HepG2 (cell line): ENCODE measurements at regions not wholly inside any gene's neighbourhood (a gene's known extent, or its start where the extent isn't known, plus 50 kb on each side); places are given as distances from the start of the nearest gene placed in this dataset.

Source experiments
- ATAC-seq: fragments of 200-7000 bp; cut with Tn5 transposase; 3 replicates; pipeline ENCODE4 v1.9.1; 2020; ENCODE audit warnings: mild to moderate bottlenecking, moderate library complexity
- BruUV-seq: library from RNA; stranded (reverse); fragments of 400-500 nt; replicated peaks from 2 replicates; lab custom pipeline; 2021; lab: Mats Ljungman, UMichigan
- CTCF ChIA-PET: fragments of 300-600 bp; formaldehyde crosslinking; extraction: SDS; loops from one replicate; lab custom pipeline; 2021; ENCODE audit warnings: low total read pairs, inconsistent platforms, low intra/inter-chr PET ratio; lab: Yijun Ruan, JAX
- POLR2A ChIA-PET: fragments of 350-600 bp; sonication (Branson Sonifier 250); formaldehyde crosslinking; loops from one replicate; lab custom pipeline; 2020; ENCODE audit warnings: antibody characterized with exemption, inconsistent platforms; lab: Yijun Ruan, JAX
- DNase-seq: peaks from one replicate; pipeline ENCODE4 v3.0.0-alpha.2; 2015; ENCODE audit warnings: low spot score
- FAIRE-seq: peaks from 3 replicates; lab custom pipeline; 2011; peaks lifted over from hg19 to GRCh38; lab: Jason Lieb, UNC
- H2AFZ ChIP-seq: one replicate; pipeline ENCODE4 v1.6.1; 2011; ENCODE audit warnings: low read length, inconsistent platforms
- H3K27ac ChIP-seq: fragments of 300-600 bp; 3 replicates; pipeline ENCODE4 v1.8.0; 2011; ENCODE audit warnings: mixed run types, mild to moderate bottlenecking, mixed read lengths, low read length, inconsistent platforms; ENCODE audit not compliant: insufficient read depth; ENCODE audit errors: extremely low read length
- H3K27me3 ChIP-seq, 2 experiments: fragments of 200-600 bp in 1 of 2; 2 replicates in 1 of 2; 3 replicates in 1 of 2; pipeline versions ENCODE4 v1.6.0 to v1.8.0; 2011; ENCODE audit warnings: low read length in 2 of 2, mild to moderate bottlenecking in 2 of 2, moderate library complexity in 2 of 2, inconsistent platforms in 1 of 2; ENCODE audit not compliant: insufficient read depth in 2 of 2, control insufficient read depth in 1 of 2
- H3K36me3 ChIP-seq, 2 experiments: fragments of 200-600 bp in 1 of 2; replicated peaks in 1 of 2; 2 replicates in 1 of 2; 3 replicates in 1 of 2; pipeline versions ENCODE4 v1.5.1 to v1.8.0; 2011; ENCODE audit warnings: low read length in 2 of 2, inconsistent platforms in 1 of 2; ENCODE audit not compliant: insufficient read depth in 2 of 2, control insufficient read depth in 1 of 2
- H3K4me1 ChIP-seq: 2 replicates; pipeline ENCODE4 v1.5.1; 2012; ENCODE audit warnings: low read length, inconsistent platforms; ENCODE audit not compliant: insufficient read depth
- H3K4me2 ChIP-seq: 2 replicates; pipeline ENCODE4 v1.6.0; 2011; ENCODE audit warnings: low read depth, low read length, inconsistent platforms
- H3K4me3 ChIP-seq, 3 experiments: fragments of 200-600 bp in 1 of 3; sonication (generic), shearing (Covaris generic) in 1 of 3; replicated peaks in 1 of 3; 2 replicates each; pipeline ENCODE4 v1.5.1; 2011 to 2016; ENCODE audit warnings: low read length in 3 of 3, inconsistent platforms in 2 of 3, low read depth in 2 of 3, mild to moderate bottlenecking in 2 of 3, control low read depth in 1 of 3, mixed read lengths in 1 of 3; ENCODE audit not compliant: insufficient read depth in 1 of 3
- H3K79me2 ChIP-seq: one replicate; pipeline ENCODE4 v1.6.1; 2011; ENCODE audit warnings: low read length, inconsistent platforms; ENCODE audit not compliant: insufficient read depth
- H3K9ac ChIP-seq: 2 replicates; pipeline ENCODE4 v1.6.0; 2011; ENCODE audit warnings: mild to moderate bottlenecking, low read depth, low read length, inconsistent platforms; ENCODE audit not compliant: insufficient read depth
- H3K9me3 ChIP-seq: 2 replicates; pipeline ENCODE4 v1.5.1; 2012; ENCODE audit warnings: mild to moderate bottlenecking, low read length
- H4K20me1 ChIP-seq: 2 replicates; pipeline ENCODE4 v1.6.0; 2011; ENCODE audit warnings: inconsistent platforms, mild to moderate bottlenecking, low read length, moderate library complexity; ENCODE audit not compliant: insufficient read depth
- CENPT ChIP-seq: sonication (generic); formaldehyde crosslinking; IDR thresholded peaks from 2 replicates; pipeline ENCODE4 v1.8.0; 2022; ENCODE audit warnings: low read depth, mild to moderate bottlenecking, moderate library complexity, missing genetic modification reagents
- CENPX ChIP-seq: sonication (generic); formaldehyde crosslinking; IDR thresholded peaks from 2 replicates; pipeline ENCODE4 v1.9.0; 2021; ENCODE audit warnings: mild to moderate bottlenecking, missing genetic modification reagents, moderate library complexity
- CHCHD3 ChIP-seq: sonication (generic); formaldehyde crosslinking; IDR thresholded peaks from 2 replicates; pipeline ENCODE4 v1.8.0; 2022; ENCODE audit warnings: mild to moderate bottlenecking, missing genetic modification reagents, moderate library complexity
- CHD4 ChIP-seq: fragments of 200-600 bp; sonication (generic); IDR thresholded peaks from 2 replicates; pipeline ENCODE4 v1.7.0; 2017; ENCODE audit warnings: mild to moderate bottlenecking, low read length, borderline replicate concordance
- ELK4 ChIP-seq: sonication (generic); formaldehyde crosslinking; IDR thresholded peaks from 2 replicates; pipeline ENCODE4 v1.9.0; 2021; ENCODE audit warnings: missing genetic modification reagents, borderline replicate concordance
- EP300 ChIP-seq, 3 experiments: sonication (generic) in 1 of 3; formaldehyde crosslinking in 1 of 3; IDR thresholded peaks; 2 replicates each; pipeline versions ENCODE4 v1.5.1 to v1.6.1; 2011 to 2020; ENCODE audit warnings: low read depth in 2 of 3, low read length in 2 of 3, borderline replicate concordance in 1 of 3, improper control_type of control experiment in 1 of 3, mild to moderate bottlenecking in 1 of 3, missing genetic modification reagents in 1 of 3, moderate library complexity in 1 of 3
- RARA ChIP-seq: IDR thresholded peaks from 2 replicates; pipeline ENCODE4 v1.6.1; 2016; ENCODE audit warnings: missing genetic modification reagents, missing compliant biosample characterization
- SMYD3 ChIP-seq: sonication (generic); formaldehyde crosslinking; IDR thresholded peaks from 2 replicates; pipeline ENCODE4 v1.8.1; 2023; ENCODE audit warnings: mild to moderate bottlenecking, missing genetic modification reagents
- TBL1XR1 ChIP-seq: fragments of 150-350 bp; IDR thresholded peaks from 2 replicates; pipeline ENCODE4 v1.6.1; 2014; ENCODE audit warnings: borderline replicate concordance, low read length; ENCODE audit not compliant: partially characterized antibody
- TCF7L2 ChIP-seq: IDR thresholded peaks from 2 replicates; pipeline ENCODE4 v1.6.1; 2011; ENCODE audit warnings: mild to moderate bottlenecking, low read depth, low read length, moderate library complexity
- ZNF367 ChIP-seq: sonication (generic); formaldehyde crosslinking; IDR thresholded peaks from 2 replicates; pipeline ENCODE4 v1.4.0; 2020; ENCODE audit warnings: missing genetic modification reagents, borderline replicate concordance
- ZNF510 ChIP-seq: sonication (generic); formaldehyde crosslinking; IDR thresholded peaks from 2 replicates; pipeline ENCODE4 v1.4.0; 2020; ENCODE audit warnings: low read depth, mild to moderate bottlenecking, missing genetic modification reagents
- ZNF580 ChIP-seq: IDR thresholded peaks from 2 replicates; pipeline ENCODE4 v1.6.1; 2016; ENCODE audit warnings: low read depth, borderline replicate concordance
- ZNF672 ChIP-seq: sonication (generic); formaldehyde crosslinking; IDR thresholded peaks from 2 replicates; pipeline ENCODE4 v1.8.1; 2022; ENCODE audit warnings: missing genetic modification reagents
- ZZZ3 ChIP-seq: sonication (generic); formaldehyde crosslinking; IDR thresholded peaks from 2 replicates; pipeline ENCODE4 v1.4.0; 2020; ENCODE audit warnings: missing genetic modification reagents, mild to moderate bottlenecking, borderline replicate concordance
- WGBS: methylation state at CpG from one replicate; pipeline ENCODE4 v1.1.6; 2017; ENCODE audit warnings: low lambda C conversion rate; 5-methylcytosine and 5-hydroxymethylcytosine counted together
- in situ Hi-C: cut with HindIII; loops from 2 replicates; pipeline ENCODE4 v1.10.0; 2017; ENCODE audit warnings: low pct_unique_long_range_greater_than_20kb; ENCODE audit not compliant: extremely low pct_ligation_motif_present
- intact Hi-C: fragments of 100-400 bp; cut with micrococcal nuclease; formaldehyde crosslinking; loops from one replicate; pipeline ENCODE4 v1.10.0; 2022; ENCODE audit not compliant: unreplicated experiment
- TF ChIP-seq, protein P1 (sequence below): sonication (generic); formaldehyde crosslinking; conservative IDR thresholded peaks from 2 replicates; pipeline ENCODE4 v1.4.0; 2020; ENCODE audit warnings: missing genetic modification reagents
- TF ChIP-seq, protein P2 (sequence below): sonication (generic); formaldehyde crosslinking; IDR thresholded peaks from 2 replicates; pipeline ENCODE4 v1.5.0; 2020; ENCODE audit warnings: missing genetic modification reagents, mild to moderate bottlenecking, borderline replicate concordance
- TF ChIP-seq, protein P3 (sequence below): IDR thresholded peaks from 2 replicates; pipeline ENCODE4 v1.6.1; 2018; ENCODE audit warnings: missing genetic modification reagents

DNA sequence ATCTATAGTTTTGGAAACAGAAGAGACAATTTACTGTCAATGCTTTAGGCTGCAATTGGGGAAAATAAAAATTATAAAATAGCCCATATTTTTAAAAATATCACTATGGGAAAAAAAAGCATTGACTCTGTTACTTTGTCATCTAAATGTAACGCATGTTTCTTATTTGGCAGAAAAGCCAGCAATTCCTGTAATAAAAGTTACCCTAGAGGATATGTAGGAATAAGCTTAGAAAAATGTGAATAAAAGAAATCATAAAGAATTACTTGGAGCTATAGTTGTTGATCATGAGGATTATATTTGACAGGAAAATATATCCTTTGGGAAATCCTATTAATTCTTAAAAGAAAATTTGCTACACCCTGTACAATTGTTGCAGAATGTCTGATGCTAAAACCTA lies 515.4 kb upstream of the IL12A start:
- Histone ChIP-seq H3K36me3 (no peaks in the 10 kb centered on the region), H3K27ac (no peak overlapping the region), H3K9me3 (0 out of 2 replicates have a peak, but pooled peaks cover 2% of the 10 kb centered on the region), H3K79me2 (no peaks in the 10 kb centered on the region), H4K20me1 (no peaks in the 10 kb centered on the region), H3K27me3 (no peaks in the 10 kb centered on the region), H3K4me1 (no peaks in the 10 kb centered on the region), H3K4me2 (no peak overlapping the region), H3K4me3 (no peak overlapping the region), H3K9ac (no peak overlapping the region), H2AFZ (no peak overlapping the region)
- WGBS = 6% methylated on average over 1 of the region's 1 CpG
- ATAC-seq (no peak), DNase-seq (no peak), FAIRE-seq (no peak)
- intact Hi-C loops = no loop called here
- TF ChIP-seq RARA (CRISPR knock-in tag) = no peak
- TF ChIP-seq, protein P1, sequence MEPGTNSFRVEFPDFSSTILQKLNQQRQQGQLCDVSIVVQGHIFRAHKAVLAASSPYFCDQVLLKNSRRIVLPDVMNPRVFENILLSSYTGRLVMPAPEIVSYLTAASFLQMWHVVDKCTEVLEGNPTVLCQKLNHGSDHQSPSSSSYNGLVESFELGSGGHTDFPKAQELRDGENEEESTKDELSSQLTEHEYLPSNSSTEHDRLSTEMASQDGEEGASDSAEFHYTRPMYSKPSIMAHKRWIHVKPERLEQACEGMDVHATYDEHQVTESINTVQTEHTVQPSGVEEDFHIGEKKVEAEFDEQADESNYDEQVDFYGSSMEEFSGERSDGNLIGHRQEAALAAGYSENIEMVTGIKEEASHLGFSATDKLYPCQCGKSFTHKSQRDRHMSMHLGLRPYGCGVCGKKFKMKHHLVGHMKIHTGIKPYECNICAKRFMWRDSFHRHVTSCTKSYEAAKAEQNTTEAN (CRISPR knock-in tag) = no peak
- TF ChIP-seq TCF7L2 = no peak
- no peak for TF ChIP-seq EP300 (IDR thresholded peaks at IDR 0.05; ENCODE audit: low read depth in 2 of 2, low read length in 2 of 2)
- TF ChIP-seq EP300 (CRISPR knock-in tag; IDR thresholded peaks at IDR 0.05; ENCODE audit: borderline replicate concordance) = no peak
- no peak for TF ChIP-seq ZNF580 (CRISPR knock-in tag)
- TF ChIP-seq TBL1XR1 = no peak
- TF ChIP-seq CENPT (CRISPR knock-in tag) = no peak
- no peak for TF ChIP-seq ZZZ3 (CRISPR knock-in tag)
- TF ChIP-seq, protein P2, sequence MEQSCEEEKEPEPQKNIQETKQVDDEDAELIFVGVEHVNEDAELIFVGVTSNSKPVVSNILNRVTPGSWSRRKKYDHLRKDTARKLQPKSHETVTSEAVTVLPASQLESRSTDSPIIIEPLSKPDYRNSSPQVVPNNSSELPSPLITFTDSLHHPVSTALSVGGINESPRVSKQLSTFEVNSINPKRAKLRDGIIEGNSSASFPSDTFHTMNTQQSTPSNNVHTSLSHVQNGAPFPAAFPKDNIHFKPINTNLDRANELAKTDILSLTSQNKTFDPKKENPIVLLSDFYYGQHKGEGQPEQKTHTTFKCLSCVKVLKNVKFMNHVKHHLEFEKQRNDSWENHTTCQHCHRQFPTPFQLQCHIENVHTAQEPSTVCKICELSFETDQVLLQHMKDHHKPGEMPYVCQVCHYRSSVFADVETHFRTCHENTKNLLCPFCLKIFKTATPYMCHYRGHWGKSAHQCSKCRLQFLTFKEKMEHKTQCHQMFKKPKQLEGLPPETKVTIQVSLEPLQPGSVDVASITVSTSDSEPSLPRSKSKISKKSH (CRISPR knock-in tag) = no peak
- no peak for TF ChIP-seq CHCHD3
- TF ChIP-seq, protein P3, sequence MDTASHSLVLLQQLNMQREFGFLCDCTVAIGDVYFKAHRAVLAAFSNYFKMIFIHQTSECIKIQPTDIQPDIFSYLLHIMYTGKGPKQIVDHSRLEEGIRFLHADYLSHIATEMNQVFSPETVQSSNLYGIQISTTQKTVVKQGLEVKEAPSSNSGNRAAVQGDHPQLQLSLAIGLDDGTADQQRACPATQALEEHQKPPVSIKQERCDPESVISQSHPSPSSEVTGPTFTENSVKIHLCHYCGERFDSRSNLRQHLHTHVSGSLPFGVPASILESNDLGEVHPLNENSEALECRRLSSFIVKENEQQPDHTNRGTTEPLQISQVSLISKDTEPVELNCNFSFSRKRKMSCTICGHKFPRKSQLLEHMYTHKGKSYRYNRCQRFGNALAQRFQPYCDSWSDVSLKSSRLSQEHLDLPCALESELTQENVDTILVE = no peak
- no peak for TF ChIP-seq ELK4 (CRISPR knock-in tag)
- no peak for TF ChIP-seq CENPX (CRISPR knock-in tag)
- TF ChIP-seq ZNF672 (CRISPR knock-in tag) = no peak
- TF ChIP-seq ZNF367 (CRISPR knock-in tag) = no peak
- no peak for TF ChIP-seq SMYD3
- TF ChIP-seq ZNF510 (CRISPR knock-in tag) = no peak
- TF ChIP-seq CHD4 = no peak
- POLR2A ChIA-PET = no interaction called here
- in situ Hi-C loops = no loop called here
- BruUV-seq = no TSS peak
- CTCF ChIA-PET = no interaction called here
